Breast epithelium (tissue), 4 donors: ENCODE measurements at regions not wholly inside any gene's neighbourhood (a gene's known extent, or its start where the extent isn't known, plus 50 kb on each side); places are given as distances from the start of the nearest gene placed in this dataset.
"Not testable (repeated sequence)": the region's sequence is repeated elsewhere in the genome, so short reads cannot be mapped to it uniquely, and the experiment has no call there.

ENCODE experiments used
- DNase-seq, 2 donors: peaks; one replicate each; pipeline ENCODE4 v3.0.0-alpha.2; 2019; ENCODE audit warnings: low spot score in 2 of 2
- H3K27ac ChIP-seq, 2 donors: fragments of 200-600 bp; sonication (generic) in 1 of 2; one replicate each; pipeline ENCODE4 v1.5.1; 2016 to 2019; ENCODE audit warnings: mild to moderate bottlenecking in 1 of 2
- H3K27me3 ChIP-seq, 2 donors: fragments of 200-600 bp; sonication (generic) in 1 of 2; one replicate each; pipeline versions ENCODE4 v1.5.1 to v1.6.0; 2017 to 2019; ENCODE audit warnings: control low read depth in 1 of 2, mild to moderate bottlenecking in 1 of 2
- H3K36me3 ChIP-seq: fragments of 200-600 bp; one replicate; pipeline ENCODE4 v1.5.1; 2019
- H3K4me1 ChIP-seq, 2 donors: fragments of 200-600 bp; sonication (generic); one replicate each; pipeline ENCODE4 v1.5.1; 2016 to 2019; ENCODE audit warnings: control low read depth in 1 of 2
- H3K4me3 ChIP-seq, 3 donors: fragments of 200-600 bp; sonication (generic); 1 replicate in 2 of 3; 2 replicates in 1 of 3; pipeline ENCODE4 v1.5.1; 2016 to 2019; ENCODE audit warnings: mild to moderate bottlenecking in 3 of 3, moderate library complexity in 2 of 3
- H3K9me3 ChIP-seq, 2 donors: fragments of 200-600 bp; sonication (generic) in 1 of 2; one replicate each; pipeline ENCODE4 v1.5.1; 2016 to 2019; ENCODE audit warnings: control low read depth in 1 of 2
- CTCF ChIP-seq, 3 donors: fragments of 450-650 bp; IDR thresholded peaks; one replicate each; pipeline ENCODE4 v1.5.1; 2016 to 2017; ENCODE audit warnings: antibody characterized with exemption in 3 of 3, mild to moderate bottlenecking in 3 of 3, moderate library complexity in 3 of 3
- POLR2A ChIP-seq: fragments of 450-650 bp; IDR thresholded peaks from one replicate; pipeline ENCODE4 v1.6.1; 2016; ENCODE audit warnings: antibody characterized with exemption, mild to moderate bottlenecking, moderate library complexity
- POLR2AphosphoS5 ChIP-seq, 3 donors: sonication (generic); formaldehyde crosslinking; IDR thresholded peaks; one replicate each; pipeline ENCODE4 v1.6.1; 2017; ENCODE audit warnings: antibody characterized with exemption in 3 of 3
- intact Hi-C: fragments of 100-400 bp; cut with DNase I; formaldehyde crosslinking; loops from one replicate; pipeline ENCODE4 v1.15.1; 2023; ENCODE audit warnings: low total_unique reads

DNA sequence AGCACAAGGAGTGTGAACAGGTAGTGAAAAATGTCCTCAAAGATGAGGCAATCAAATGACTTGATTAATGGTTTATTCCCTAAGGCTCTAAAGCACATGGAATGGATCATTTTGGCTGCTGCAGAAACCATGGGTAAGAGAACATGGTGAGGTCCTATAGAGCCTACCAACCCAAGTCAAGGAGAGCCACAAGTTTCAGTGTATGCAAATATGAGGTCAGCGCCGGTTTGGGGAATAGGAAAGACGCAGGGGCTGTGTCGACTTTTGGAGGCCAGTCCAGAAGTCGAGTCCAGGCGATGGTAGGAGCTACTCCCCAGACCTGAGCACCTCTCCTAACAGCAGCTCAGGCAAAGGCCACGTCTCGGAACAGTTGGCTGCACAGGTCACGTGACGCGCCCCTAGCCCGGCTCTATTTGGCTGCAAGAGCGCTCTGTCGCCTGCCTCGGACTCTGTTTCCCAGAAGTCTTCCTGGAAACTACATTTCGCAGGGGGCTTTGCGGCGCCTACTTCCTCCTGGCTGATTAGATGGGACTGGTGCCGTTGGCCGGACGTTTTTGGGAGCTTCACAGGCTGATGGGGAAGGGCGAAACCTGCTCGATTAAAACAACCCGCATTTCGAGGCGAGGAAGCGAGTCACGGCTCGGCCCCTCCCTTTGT is 74.4 kb upstream of the CHD6 start:
- Histone ChIP-seq H3K4me1 (no peaks in the 10 kb centered on the region), H3K4me3 (peak overlapping the region; percentile 67 to 83 (median 81)), H3K27ac (peak overlapping the region; percentile 91 to 95), H3K9me3 (no peaks in the 10 kb centered on the region), H3K27me3 (no peaks in the 10 kb centered on the region), H3K36me3 (no peaks in the 10 kb centered on the region)
- peak; percentile 72 to 73 for DNase-seq
- intact Hi-C loops = no loop called here
- TF ChIP-seq POLR2AphosphoS5 (IDR thresholded peaks at IDR 0.05) (peak in 1 of 3 donors; percentile 61), CTCF (IDR thresholded peaks at IDR 0.05) (no peak), POLR2A (no peak)

- TF ChIP-seq POLR2AphosphoS5 (IDR thresholded peaks at IDR 0.05) (no peak), CTCF (IDR thresholded peaks at IDR 0.05) (no peak), POLR2A (no peak)
- H3K27ac ChIP-seq = no peak overlapping the region
- H3K9me3 ChIP-seq = no peaks in the 10 kb centered on the region
- no peaks in the 10 kb centered on the region for H3K4me1 ChIP-seq
- H3K4me3 ChIP-seq = no peak overlapping the region
- H3K36me3 ChIP-seq = no peaks in the 10 kb centered on the region
- DNase-seq = no peak
- intact Hi-C loops = no loop called here
- H3K27me3 ChIP-seq = no peaks in the 10 kb centered on the region
Observed at GRCh38 chr20:41691443-41691842, 73.3 kb upstream of the CHD6 start.

DNA sequence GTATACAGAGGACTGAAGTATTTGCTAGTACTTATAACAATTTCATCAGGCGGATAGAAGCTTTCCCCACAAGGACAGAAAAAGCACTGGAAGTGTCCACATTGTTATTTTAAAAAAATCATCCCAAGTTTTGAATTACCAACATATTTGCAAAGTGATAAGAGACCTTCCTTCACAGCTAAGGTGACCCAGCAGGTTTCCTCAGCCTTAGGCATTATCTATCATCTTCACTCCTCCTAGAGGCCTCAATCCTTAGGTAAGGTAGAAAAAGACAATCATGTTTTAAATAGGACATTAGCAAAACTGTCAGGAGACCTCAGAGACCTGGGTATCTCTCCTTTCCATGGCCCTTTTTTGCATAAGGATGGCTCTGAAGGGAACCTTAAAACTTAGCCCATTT is 72.5 kb upstream of the CHD6 start:
- no peak for DNase-seq
- no peak for TF ChIP-seq POLR2A
- no peak for TF ChIP-seq POLR2AphosphoS5 (IDR thresholded peaks at IDR 0.05)
- TF ChIP-seq CTCF (IDR thresholded peaks at IDR 0.05) = no peak
- H3K9me3 ChIP-seq = no peaks in the 10 kb centered on the region
- H3K27me3 ChIP-seq = no peaks in the 10 kb centered on the region
- H3K4me1 ChIP-seq = no peaks in the 10 kb centered on the region
- no peaks in the 10 kb centered on the region for H3K36me3 ChIP-seq
- intact Hi-C loops = no loop called here
- H3K27ac ChIP-seq = no peak overlapping the region
- no peak overlapping the region for H3K4me3 ChIP-seq

GRCh38 chr20:41686961-41687360 is 68.8 kb upstream of the CHD6 start:
- DNase-seq = no peak
- Histone ChIP-seq H3K36me3 (no peaks in the 10 kb centered on the region), H3K9me3 (no peaks in the 10 kb centered on the region), H3K4me1 (no peaks in the 10 kb centered on the region), H3K27ac (no peak overlapping the region), H3K4me3 (no peak overlapping the region), H3K27me3 (no peaks in the 10 kb centered on the region)
- intact Hi-C loops = no loop called here
- TF ChIP-seq CTCF (IDR thresholded peaks at IDR 0.05) = no peak
- no peak for TF ChIP-seq POLR2AphosphoS5 (IDR thresholded peaks at IDR 0.05)
- TF ChIP-seq POLR2A = no peak

- H3K4me1 ChIP-seq, intact Hi-C loops, H3K4me3 ChIP-seq, H3K27me3 ChIP-seq, H3K36me3 ChIP-seq, H3K9me3 ChIP-seq, DNase-seq, H3K27ac ChIP-seq: not testable (repeated sequence)
Observed at GRCh38 chr20:41685145-41685544, 67.0 kb upstream of the CHD6 start.

- TF ChIP-seq POLR2AphosphoS5 (IDR thresholded peaks at IDR 0.05) = no peak
- no peak for TF ChIP-seq POLR2A
- no peak for TF ChIP-seq CTCF (IDR thresholded peaks at IDR 0.05)
- no peak for DNase-seq
Observed at GRCh38 chr20:41678799-41679198, 60.6 kb upstream of the CHD6 start.

More at GRCh38 chr20:41678799-41679198, 60.6 kb upstream of the CHD6 start:
- no peaks in the 10 kb centered on the region for H3K36me3 ChIP-seq
- H3K9me3 ChIP-seq = no peaks in the 10 kb centered on the region
- no peak overlapping the region for H3K27ac ChIP-seq
- intact Hi-C loops = no loop called here
- no peaks in the 10 kb centered on the region for H3K27me3 ChIP-seq
- no peak overlapping the region for H3K4me3 ChIP-seq
- no peaks in the 10 kb centered on the region for H3K4me1 ChIP-seq
